Endothelial cell of umbilical vein (primary cell): ENCODE measurements at regions not wholly inside any gene's neighbourhood (a gene's known extent, or its start where the extent isn't known, plus 50 kb on each side); places are given as distances from the start of the nearest gene placed in this dataset.

Experiments
- EZH2 ChIP-seq: IDR thresholded peaks from 2 replicates; pipeline ENCODE4 v1.6.1; 2012; ENCODE audit warnings: borderline replicate concordance, low read depth, mild to moderate bottlenecking, moderate library complexity, low read length, inconsistent platforms; ENCODE audit not compliant: severe bottlenecking
- FOS ChIP-seq: IDR thresholded peaks from 2 replicates; pipeline ENCODE4 v1.6.1; 2011; ENCODE audit warnings: mild to moderate bottlenecking, low read length, moderate library complexity, borderline replicate concordance; ENCODE audit not compliant: insufficient read depth
- GATA2 ChIP-seq: IDR thresholded peaks from 2 replicates; pipeline ENCODE4 v1.7.0; 2011; ENCODE audit warnings: low read depth, mild to moderate bottlenecking, moderate library complexity, mixed read lengths, low read length; ENCODE audit not compliant: insufficient read length, insufficient read depth
- POLR2A ChIP-seq: IDR thresholded peaks from 2 replicates; pipeline ENCODE4 v1.6.1; 2012; ENCODE audit warnings: low read depth, mild to moderate bottlenecking, control low read depth, low read length
- TF ChIP-seq, protein P1 (sequence below), 2 donors: IDR thresholded peaks; 1 replicate in 1 of 2; 2 replicates in 1 of 2; pipeline ENCODE4 v1.5.1; 2011; ENCODE audit warnings: low read length in 2 of 2, mild to moderate bottlenecking in 2 of 2, moderate library complexity in 2 of 2, control low read depth in 1 of 2, inconsistent platforms in 1 of 2, low read depth in 1 of 2; ENCODE audit not compliant: insufficient read depth in 1 of 2; ENCODE audit errors: extremely low read depth in 1 of 2

DNA sequence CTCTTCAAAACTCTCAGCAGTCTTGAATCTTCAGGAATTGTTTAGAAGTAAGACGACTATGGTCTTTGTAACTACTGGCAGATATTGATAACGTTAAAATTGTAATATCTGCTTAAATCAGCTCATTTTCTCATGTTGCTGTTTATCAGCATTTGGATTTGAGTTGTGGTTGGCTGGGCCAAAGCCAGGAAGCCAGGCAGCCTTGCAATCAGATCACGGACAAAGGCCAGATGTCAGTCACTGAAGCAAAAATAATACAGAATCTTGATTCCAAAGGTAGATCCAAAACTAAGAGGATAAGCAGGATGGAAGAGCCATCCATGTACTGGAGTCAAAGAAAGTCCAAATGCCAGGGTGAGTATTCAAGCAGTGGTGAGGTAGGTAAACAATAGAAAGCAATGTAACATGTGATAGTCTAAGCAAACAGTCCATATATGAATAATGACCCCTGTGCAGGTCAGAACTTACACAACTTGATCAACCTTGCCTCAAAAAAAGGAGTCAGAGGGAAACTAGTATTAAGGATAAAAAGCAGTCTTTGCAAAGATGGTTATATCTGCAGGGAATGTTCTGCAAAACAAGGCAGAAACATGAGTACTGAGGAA lies 95.8 kb upstream of the RAP1B start:
- no peak for TF ChIP-seq EZH2
- TF ChIP-seq, protein P1, sequence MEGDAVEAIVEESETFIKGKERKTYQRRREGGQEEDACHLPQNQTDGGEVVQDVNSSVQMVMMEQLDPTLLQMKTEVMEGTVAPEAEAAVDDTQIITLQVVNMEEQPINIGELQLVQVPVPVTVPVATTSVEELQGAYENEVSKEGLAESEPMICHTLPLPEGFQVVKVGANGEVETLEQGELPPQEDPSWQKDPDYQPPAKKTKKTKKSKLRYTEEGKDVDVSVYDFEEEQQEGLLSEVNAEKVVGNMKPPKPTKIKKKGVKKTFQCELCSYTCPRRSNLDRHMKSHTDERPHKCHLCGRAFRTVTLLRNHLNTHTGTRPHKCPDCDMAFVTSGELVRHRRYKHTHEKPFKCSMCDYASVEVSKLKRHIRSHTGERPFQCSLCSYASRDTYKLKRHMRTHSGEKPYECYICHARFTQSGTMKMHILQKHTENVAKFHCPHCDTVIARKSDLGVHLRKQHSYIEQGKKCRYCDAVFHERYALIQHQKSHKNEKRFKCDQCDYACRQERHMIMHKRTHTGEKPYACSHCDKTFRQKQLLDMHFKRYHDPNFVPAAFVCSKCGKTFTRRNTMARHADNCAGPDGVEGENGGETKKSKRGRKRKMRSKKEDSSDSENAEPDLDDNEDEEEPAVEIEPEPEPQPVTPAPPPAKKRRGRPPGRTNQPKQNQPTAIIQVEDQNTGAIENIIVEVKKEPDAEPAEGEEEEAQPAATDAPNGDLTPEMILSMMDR (IDR thresholded peaks at IDR 0.05; ENCODE audit: extremely low read depth in 1 of 2, insufficient read depth in 1 of 2, low read depth in 1 of 2, low read length in 2 of 2) = no peak
- no peak for TF ChIP-seq POLR2A
- TF ChIP-seq GATA2 = no peak
- no peak for TF ChIP-seq FOS
